ENCODE measurements at regions not wholly inside any gene's neighbourhood (a gene's known extent, or its start where the extent isn't known, plus 50 kb on each side); places are given as distances from the start of the nearest gene placed in this dataset.
"Not testable (repeated sequence)": the region's sequence is repeated elsewhere in the genome, so short reads cannot be mapped to it uniquely, and the experiment has no call there.

- DNase-seq (ENCODE audit: low read depth in 1 of 2, low spot score in 1 of 2), result no peak
These were observed 323.8 kb downstream of the SOX9 start for GRCh38 chr17:72444517-72445054.

GRCh38 chr17:72445055-72445991 is 324.5 kb downstream of the SOX9 start:
- DNase-seq (ENCODE audit: low read depth in 1 of 2, low spot score in 1 of 2), result no peak

GRCh38 chr17:72446118-72446517 is 325.3 kb downstream of the SOX9 start:
- no peak for DNase-seq (ENCODE audit: low read depth in 1 of 2, low spot score in 1 of 2)

GRCh38 chr17:72446525-72447250 is 325.9 kb downstream of the SOX9 start:
- DNase-seq (ENCODE audit: low read depth in 1 of 2, low spot score in 1 of 2), result no peak

GRCh38 chr17:72447251-72447640 is 326.4 kb downstream of the SOX9 start:
- DNase-seq (ENCODE audit: low read depth in 1 of 2, low spot score in 1 of 2), result no peak

GRCh38 chr17:72448019-72448418 is 327.2 kb downstream of the SOX9 start:
- DNase-seq (ENCODE audit: low read depth in 1 of 2, low spot score in 1 of 2), result no peak

- DNase-seq (ENCODE audit: low read depth in 1 of 2, low spot score in 1 of 2), result no peak
These were observed 331.7 kb downstream of the SOX9 start for GRCh38 chr17:72452286-72453173.

- DNase-seq (ENCODE audit: low read depth in 1 of 2, low spot score in 1 of 2), result no peak
These were observed 333.5 kb downstream of the SOX9 start for GRCh38 chr17:72454342-72454741.

GRCh38 chr17:72455562-72455961 is 334.7 kb downstream of the SOX9 start:
- DNase-seq (ENCODE audit: low read depth in 1 of 2, low spot score in 1 of 2), result no peak

GRCh38 chr17:72456075-72456474 is 335.3 kb downstream of the SOX9 start:
- no peak for DNase-seq (ENCODE audit: low read depth in 1 of 2, low spot score in 1 of 2)

- DNase-seq (ENCODE audit: low read depth in 1 of 2, low spot score in 1 of 2), result no peak
These were observed 336.9 kb downstream of the SOX9 start for GRCh38 chr17:72457712-72458111.

GRCh38 chr17:72458301-72458700 is 337.5 kb downstream of the SOX9 start:
- no peak for DNase-seq (ENCODE audit: low read depth in 1 of 2, low spot score in 1 of 2)

- no peak for DNase-seq (ENCODE audit: low read depth in 1 of 2, low spot score in 1 of 2)
These were observed 339.9 kb downstream of the SOX9 start for GRCh38 chr17:72460711-72461110.

- no peak for DNase-seq (ENCODE audit: low read depth in 1 of 2, low spot score in 1 of 2)
These were observed 340.9 kb downstream of the SOX9 start for GRCh38 chr17:72461757-72462156.

GRCh38 chr17:72462407-72462806 is 341.6 kb downstream of the SOX9 start:
- no peak for DNase-seq (ENCODE audit: low read depth in 1 of 2, low spot score in 1 of 2)

GRCh38 chr17:72462814-72463213 is 342.0 kb downstream of the SOX9 start:
- no peak for DNase-seq (ENCODE audit: low read depth in 1 of 2, low spot score in 1 of 2)

- no peak for DNase-seq (ENCODE audit: low read depth in 1 of 2, low spot score in 1 of 2)
These were observed 342.7 kb downstream of the SOX9 start for GRCh38 chr17:72463287-72464102.

GRCh38 chr17:72464221-72464620 is 343.4 kb downstream of the SOX9 start:
- DNase-seq (ENCODE audit: low read depth in 1 of 2, low spot score in 1 of 2), result not testable (repeated sequence)

GRCh38 chr17:72465191-72466024 is 344.6 kb downstream of the SOX9 start:
- no peak for DNase-seq (ENCODE audit: low read depth in 1 of 2, low spot score in 1 of 2)

Data from stimulated activated CD4-positive, alpha-beta T cell treated with anti-CD3 and anti-CD28 coated beads, Interleukin-15, amount 100 ng/mL, for 1 hour (primary cell).